Rectal smooth muscle tissue (tissue), 1 donor: ENCODE measurements at regions not wholly inside any gene's neighbourhood (a gene's known extent, or its start where the extent isn't known, plus 50 kb on each side); places are given as distances from the start of the nearest gene placed in this dataset.

Source experiments
- H3K27ac ChIP-seq: one replicate; pipeline ENCODE4 v1.7.0; 2013; ENCODE audit warnings: low read depth, low read length, inconsistent platforms
- H3K27me3 ChIP-seq: one replicate; pipeline ENCODE4 v1.7.0; 2013; ENCODE audit warnings: low read length; ENCODE audit not compliant: control insufficient read depth, insufficient read depth
- H3K36me3 ChIP-seq: one replicate; pipeline ENCODE4 v1.7.0; 2013; ENCODE audit warnings: low read length; ENCODE audit not compliant: control insufficient read depth, insufficient read depth
- H3K4me1 ChIP-seq: one replicate; pipeline ENCODE4 v1.7.0; 2013; ENCODE audit warnings: low read length; ENCODE audit not compliant: control insufficient read depth, insufficient read depth
- H3K4me3 ChIP-seq: one replicate; pipeline ENCODE4 v1.7.0; 2013; ENCODE audit warnings: low read length
- H3K9ac ChIP-seq: one replicate; pipeline ENCODE4 v1.7.0; 2013; ENCODE audit warnings: low read length

- Histone ChIP-seq H3K4me1 (no peaks in the 10 kb centered on the region), H3K4me3 (no peak overlapping the region), H3K36me3 (no peaks in the 10 kb centered on the region), H3K27ac (no peak overlapping the region), H3K27me3 (no peaks in the 10 kb centered on the region), H3K9ac (no peak overlapping the region)
These were observed 162.4 kb upstream of the POU3F1 start for GRCh38 chr1:38208716-38209632.

GRCh38 chr1:38207906-38208305 is 161.3 kb upstream of the POU3F1 start:
- Histone ChIP-seq H3K36me3 (no peaks in the 10 kb centered on the region), H3K9ac (no peak overlapping the region), H3K27ac (no peak overlapping the region), H3K4me1 (no peaks in the 10 kb centered on the region), H3K27me3 (no peaks in the 10 kb centered on the region), H3K4me3 (no peak overlapping the region)

GRCh38 chr1:38207275-38207674 is 160.7 kb upstream of the POU3F1 start:
- no peaks in the 10 kb centered on the region for H3K27me3 ChIP-seq
- no peaks in the 10 kb centered on the region for H3K4me1 ChIP-seq
- no peak overlapping the region for H3K27ac ChIP-seq
- no peak overlapping the region for H3K4me3 ChIP-seq
- H3K9ac ChIP-seq = no peak overlapping the region
- no peaks in the 10 kb centered on the region for H3K36me3 ChIP-seq

- no peaks in the 10 kb centered on the region for H3K36me3 ChIP-seq
- H3K4me1 ChIP-seq = no peaks in the 10 kb centered on the region
- H3K4me3 ChIP-seq = no peak overlapping the region
These were observed 158.1 kb upstream of the POU3F1 start for GRCh38 chr1:38204698-38205097.

GRCh38 chr1:38203441-38203840 is 156.8 kb upstream of the POU3F1 start:
- Histone ChIP-seq H3K4me1 (no peaks in the 10 kb centered on the region), H3K9ac (no peak overlapping the region), H3K4me3 (no peak overlapping the region), H3K36me3 (no peaks in the 10 kb centered on the region), H3K27ac (no peak overlapping the region), H3K27me3 (no peaks in the 10 kb centered on the region)

More at GRCh38 chr1:38204698-38205097, 158.1 kb upstream of the POU3F1 start:
- Histone ChIP-seq H3K27ac (no peak overlapping the region), H3K27me3 (no peaks in the 10 kb centered on the region), H3K9ac (no peak overlapping the region)

GRCh38 chr1:38201431-38201830 is 154.8 kb upstream of the POU3F1 start:
- Histone ChIP-seq H3K27me3 (no peaks in the 10 kb centered on the region), H3K9ac (no peak overlapping the region), H3K4me1 (peaks cover 4% of the 10 kb centered on the region), H3K36me3 (no peaks in the 10 kb centered on the region), H3K27ac (no peak overlapping the region), H3K4me3 (no peak overlapping the region)

- Histone ChIP-seq H3K27ac (no peak overlapping the region), H3K9ac (no peak overlapping the region), H3K27me3 (no peaks in the 10 kb centered on the region), H3K36me3 (no peaks in the 10 kb centered on the region), H3K4me3 (no peak overlapping the region), H3K4me1 (peaks cover 4% of the 10 kb centered on the region)
These were observed 152.0 kb upstream of the POU3F1 start for GRCh38 chr1:38198621-38199020.

GRCh38 chr1:38198099-38198498 is 151.5 kb upstream of the POU3F1 start:
- H3K27ac ChIP-seq = no peak overlapping the region
- peaks cover 4% of the 10 kb centered on the region for H3K4me1 ChIP-seq

GRCh38 chr1:38197312-38198061 is 150.9 kb upstream of the POU3F1 start:
- Histone ChIP-seq H3K4me3 (no peak overlapping the region), H3K27ac (no peak overlapping the region), H3K27me3 (no peaks in the 10 kb centered on the region), H3K9ac (no peak overlapping the region), H3K36me3 (no peaks in the 10 kb centered on the region), H3K4me1 (peaks cover 4% of the 10 kb centered on the region)

More at GRCh38 chr1:38198099-38198498, 151.5 kb upstream of the POU3F1 start:
- H3K36me3 ChIP-seq = no peaks in the 10 kb centered on the region
- H3K9ac ChIP-seq = no peak overlapping the region
- no peaks in the 10 kb centered on the region for H3K27me3 ChIP-seq
- no peak overlapping the region for H3K4me3 ChIP-seq

GRCh38 chr1:38194472-38194871 is 147.9 kb upstream of the POU3F1 start:
- Histone ChIP-seq H3K9ac (no peak overlapping the region), H3K4me1 (peaks cover 4% of the 10 kb centered on the region), H3K4me3 (no peak overlapping the region), H3K27me3 (no peaks in the 10 kb centered on the region), H3K36me3 (no peaks in the 10 kb centered on the region), H3K27ac (no peak overlapping the region)

- Histone ChIP-seq H3K4me1 (peaks cover 4% of the 10 kb centered on the region), H3K9ac (no peak overlapping the region), H3K4me3 (no peak overlapping the region), H3K27me3 (no peaks in the 10 kb centered on the region), H3K36me3 (no peaks in the 10 kb centered on the region), H3K27ac (no peak overlapping the region)
These were observed 146.4 kb upstream of the POU3F1 start for GRCh38 chr1:38193040-38193439.

GRCh38 chr1:38191461-38191860 is 144.9 kb upstream of the POU3F1 start:
- no peaks in the 10 kb centered on the region for H3K36me3 ChIP-seq
- H3K27ac ChIP-seq = no peak overlapping the region
- no peaks in the 10 kb centered on the region for H3K27me3 ChIP-seq
- H3K4me3 ChIP-seq = no peak overlapping the region
- H3K9ac ChIP-seq = no peak overlapping the region
- no peaks in the 10 kb centered on the region for H3K4me1 ChIP-seq
